ENCODE measurements at regions not wholly inside any gene's neighbourhood (a gene's known extent, or its start where the extent isn't known, plus 50 kb on each side); places are given as distances from the start of the nearest gene placed in this dataset.

- Histone ChIP-seq H3K9me3 (ENCODE audit: low read length) (no peaks in the 10 kb centered on the region), H3K4me3 (replicated peaks in 1 of 3; ENCODE audit: insufficient read depth in 1 of 3, low read depth in 2 of 3, low read length in 3 of 3) (no peak overlapping the region), H2AFZ (ENCODE audit: low read length) (no peak overlapping the region), H3K4me1 (ENCODE audit: insufficient read depth, low read length) (no peaks in the 10 kb centered on the region), H3K27me3 (ENCODE audit: control insufficient read depth in 1 of 2, insufficient read depth in 2 of 2, low read length in 2 of 2) (no peaks in the 10 kb centered on the region), H3K27ac (ENCODE audit: extremely low read length, insufficient read depth, low read length) (no peak overlapping the region), H3K79me2 (ENCODE audit: insufficient read depth, low read length) (no peaks in the 10 kb centered on the region), H4K20me1 (ENCODE audit: insufficient read depth, low read length) (no peaks in the 10 kb centered on the region), H3K36me3 (replicated peaks in 1 of 2; ENCODE audit: control insufficient read depth in 1 of 2, insufficient read depth in 2 of 2, low read length in 2 of 2) (no peaks in the 10 kb centered on the region), H3K4me2 (ENCODE audit: low read depth, low read length) (no peak overlapping the region), H3K9ac (ENCODE audit: insufficient read depth, low read depth, low read length) (no peak overlapping the region)
- ChIA-PET CTCF (ENCODE audit: low intra/inter-chr PET ratio, low total read pairs) (no interaction called here), POLR2A (no interaction called here)
- in situ Hi-C loops (cut with HindIII; ENCODE audit: extremely low pct_ligation_motif_present, low pct_unique_long_range_greater_than_20kb) = no loop called here
- ATAC-seq (no peak), DNase-seq (ENCODE audit: low spot score) (no peak), FAIRE-seq (no peak)
- WGBS (ENCODE audit: low lambda C conversion rate) = 1% methylated on average over 4 of the region's 4 CpGs
- intact Hi-C loops (cut with micrococcal nuclease; ENCODE audit: unreplicated experiment) = no loop called here
- no peak for TF ChIP-seq NFKB2 (CRISPR knock-in tag; IDR thresholded peaks at IDR 0.05; ENCODE audit: borderline replicate concordance)
- TF ChIP-seq ADNP (CRISPR knock-in tag; IDR thresholded peaks at IDR 0.05) = no peak
- no peak for TF ChIP-seq ZNF317 (CRISPR knock-in tag; IDR thresholded peaks at IDR 0.05)
- no peak for TF ChIP-seq ZNF562 (CRISPR knock-in tag; IDR thresholded peaks at IDR 0.05; ENCODE audit: borderline replicate concordance)
- no peak for TF ChIP-seq NFIC (IDR thresholded peaks at IDR 0.05; ENCODE audit: low read length)
- no peak for TF ChIP-seq GPN1 (CRISPR knock-in tag; IDR thresholded peaks at IDR 0.05; ENCODE audit: borderline replicate concordance)
- TF ChIP-seq ZNF790 (CRISPR knock-in tag; IDR thresholded peaks at IDR 0.05; ENCODE audit: borderline replicate concordance) = no peak
- no peak for TF ChIP-seq REXO4 (CRISPR knock-in tag; IDR thresholded peaks at IDR 0.05; ENCODE audit: borderline replicate concordance)
- no peak for TF ChIP-seq ZNF337 (CRISPR knock-in tag; IDR thresholded peaks at IDR 0.05; ENCODE audit: borderline replicate concordance, low read depth)
- no peak for TF ChIP-seq HMGA1 (CRISPR knock-in tag; conservative IDR thresholded peaks at IDR 0.05)
- TF ChIP-seq ZNF260 (CRISPR knock-in tag; IDR thresholded peaks at IDR 0.05; ENCODE audit: borderline replicate concordance, low read depth) = no peak
- TF ChIP-seq ZNF12 (CRISPR knock-in tag; IDR thresholded peaks at IDR 0.05) = no peak
- TF ChIP-seq SRY (CRISPR knock-in tag; IDR thresholded peaks at IDR 0.05) = no peak
- TF ChIP-seq NFYB (CRISPR knock-in tag; IDR thresholded peaks at IDR 0.05) = no peak
- no TSS peak for BruUV-seq (replicated peaks)
These were observed 808.3 kb upstream of the EEF2KMT start for GRCh38 chr16:5905935-5906334.

Measured in HepG2 (cell line).